ENCODE measurements at regions not wholly inside any gene's neighbourhood (a gene's known extent, or its start where the extent isn't known, plus 50 kb on each side); places are given as distances from the start of the nearest gene placed in this dataset.
"Not testable (repeated sequence)": the region's sequence is repeated elsewhere in the genome, so short reads cannot be mapped to it uniquely, and the experiment has no call there.

- intact Hi-C loops (cut with DNase I); H3K4me3 ChIP-seq (ENCODE audit: low read length in 2 of 2); H3K4me1 ChIP-seq (ENCODE audit: control insufficient read depth in 1 of 2, insufficient read depth in 2 of 2, low read length in 2 of 2); H3K9me3 ChIP-seq (ENCODE audit: control insufficient read depth, low read length); H3K36me3 ChIP-seq (ENCODE audit: control insufficient read depth in 1 of 2, insufficient read depth in 2 of 2, low read length in 1 of 2); ATAC-seq (ENCODE audit: low FRiP score); H3K27me3 ChIP-seq (ENCODE audit: control insufficient read depth in 1 of 2, insufficient read depth in 2 of 2, low read length in 1 of 2); DNase-seq; H3K27ac ChIP-seq (ENCODE audit: low read depth in 1 of 2, low read length in 2 of 2): not testable (repeated sequence)
- 89 to 100% methylated on average over 1 of the region's 1 CpG for WGBS, 2 donors
Measured at GRCh38 chr7:118449030-118449429, 224.5 kb downstream of the ANKRD7 start.

- Histone ChIP-seq H3K4me1 (ENCODE audit: control insufficient read depth in 1 of 2, insufficient read depth in 2 of 2, low read length in 2 of 2) (no peaks in the 10 kb centered on the region), H3K9me3 (ENCODE audit: control insufficient read depth, low read length) (no peaks in the 10 kb centered on the region), H3K4me3 (ENCODE audit: low read length in 2 of 2) (no peak overlapping the region), H3K27me3 (ENCODE audit: control insufficient read depth in 1 of 2, insufficient read depth in 2 of 2, low read length in 1 of 2) (no peaks in the 10 kb centered on the region), H3K27ac (ENCODE audit: low read depth in 1 of 2, low read length in 2 of 2) (no peak overlapping the region), H3K36me3 (ENCODE audit: control insufficient read depth in 1 of 2, insufficient read depth in 2 of 2, low read length in 1 of 2) (no peaks in the 10 kb centered on the region)
- no peak for ATAC-seq (ENCODE audit: low FRiP score)
- DNase-seq, result no peak
- intact Hi-C loops (cut with DNase I), result no loop called here
- WGBS, 2 donors, result 54 to 76% methylated on average over 2 of the region's 2 CpGs
Measured at GRCh38 chr7:118449797-118450567, 225.5 kb downstream of the ANKRD7 start.

GRCh38 chr7:118452128-118452527 is 227.6 kb downstream of the ANKRD7 start:
- Histone ChIP-seq H3K27me3 (ENCODE audit: control insufficient read depth in 1 of 2, insufficient read depth in 2 of 2, low read length in 1 of 2) (no peaks in the 10 kb centered on the region), H3K27ac (ENCODE audit: low read depth in 1 of 2, low read length in 2 of 2) (no peak overlapping the region), H3K4me3 (ENCODE audit: low read length in 2 of 2) (no peak overlapping the region), H3K36me3 (ENCODE audit: control insufficient read depth in 1 of 2, insufficient read depth in 2 of 2, low read length in 1 of 2) (no peaks in the 10 kb centered on the region), H3K9me3 (ENCODE audit: control insufficient read depth, low read length) (no peaks in the 10 kb centered on the region), H3K4me1 (ENCODE audit: control insufficient read depth in 1 of 2, insufficient read depth in 2 of 2, low read length in 2 of 2) (no peaks in the 10 kb centered on the region)
- DNase-seq, result no peak
- ATAC-seq (ENCODE audit: low FRiP score), result no peak
- intact Hi-C loops (cut with DNase I), result no loop called here

- no peak for DNase-seq
- Histone ChIP-seq H3K36me3 (ENCODE audit: control insufficient read depth in 1 of 2, insufficient read depth in 2 of 2, low read length in 1 of 2) (no peaks in the 10 kb centered on the region), H3K27me3 (ENCODE audit: control insufficient read depth in 1 of 2, insufficient read depth in 2 of 2, low read length in 1 of 2) (no peaks in the 10 kb centered on the region), H3K4me3 (ENCODE audit: low read length in 2 of 2) (no peak overlapping the region), H3K4me1 (ENCODE audit: control insufficient read depth in 1 of 2, insufficient read depth in 2 of 2, low read length in 2 of 2) (no peaks in the 10 kb centered on the region), H3K27ac (ENCODE audit: low read depth in 1 of 2, low read length in 2 of 2) (no peak overlapping the region), H3K9me3 (ENCODE audit: control insufficient read depth, low read length) (no peaks in the 10 kb centered on the region)
- intact Hi-C loops (cut with DNase I), result no loop called here
- WGBS, 2 donors, result 42 to 43% methylated on average over 2 of the region's 2 CpGs
- ATAC-seq (ENCODE audit: low FRiP score), result no peak
Measured at GRCh38 chr7:118467381-118467780, 242.9 kb downstream of the ANKRD7 start.

- WGBS, 2 donors, result 84 to 89% methylated on average over 3 of the region's 3 CpGs
- H3K4me3 ChIP-seq (ENCODE audit: low read length in 2 of 2), result no peak overlapping the region
- no peaks in the 10 kb centered on the region for H3K4me1 ChIP-seq (ENCODE audit: control insufficient read depth in 1 of 2, insufficient read depth in 2 of 2, low read length in 2 of 2)
- no peaks in the 10 kb centered on the region for H3K9me3 ChIP-seq (ENCODE audit: control insufficient read depth, low read length)
- H3K27me3 ChIP-seq (ENCODE audit: control insufficient read depth in 1 of 2, insufficient read depth in 2 of 2, low read length in 1 of 2), result no peaks in the 10 kb centered on the region
- intact Hi-C loops (cut with DNase I), result no loop called here
- no peak for ATAC-seq (ENCODE audit: low FRiP score)
- no peak overlapping the region for H3K27ac ChIP-seq (ENCODE audit: low read depth in 1 of 2, low read length in 2 of 2)
- no peaks in the 10 kb centered on the region for H3K36me3 ChIP-seq (ENCODE audit: control insufficient read depth in 1 of 2, insufficient read depth in 2 of 2, low read length in 1 of 2)
- no peak for DNase-seq
Measured at GRCh38 chr7:118472581-118472980, 248.1 kb downstream of the ANKRD7 start.

GRCh38 chr7:118473271-118473670 is 248.8 kb downstream of the ANKRD7 start:
- intact Hi-C loops (cut with DNase I), result no loop called here
- WGBS, 2 donors, result 51 to 59% methylated on average over 5 of the region's 5 CpGs
- DNase-seq, result no peak
- no peak overlapping the region for H3K27ac ChIP-seq (ENCODE audit: low read depth in 1 of 2, low read length in 2 of 2)
- no peaks in the 10 kb centered on the region for H3K4me1 ChIP-seq (ENCODE audit: control insufficient read depth in 1 of 2, insufficient read depth in 2 of 2, low read length in 2 of 2)
- H3K36me3 ChIP-seq (ENCODE audit: control insufficient read depth in 1 of 2, insufficient read depth in 2 of 2, low read length in 1 of 2), result no peaks in the 10 kb centered on the region
- no peaks in the 10 kb centered on the region for H3K9me3 ChIP-seq (ENCODE audit: control insufficient read depth, low read length)
- H3K4me3 ChIP-seq (ENCODE audit: low read length in 2 of 2), result no peak overlapping the region
- no peak for ATAC-seq (ENCODE audit: low FRiP score)
- no peaks in the 10 kb centered on the region for H3K27me3 ChIP-seq (ENCODE audit: control insufficient read depth in 1 of 2, insufficient read depth in 2 of 2, low read length in 1 of 2)

- intact Hi-C loops (cut with DNase I), result no loop called here
- DNase-seq (no peak), ATAC-seq (ENCODE audit: low FRiP score) (no peak)
- H3K4me3 ChIP-seq (ENCODE audit: low read length in 2 of 2), result no peak overlapping the region
- no peak overlapping the region for H3K27ac ChIP-seq (ENCODE audit: low read depth in 1 of 2, low read length in 2 of 2)
- H3K9me3 ChIP-seq (ENCODE audit: control insufficient read depth, low read length), result no peaks in the 10 kb centered on the region
- H3K4me1 ChIP-seq (ENCODE audit: control insufficient read depth in 1 of 2, insufficient read depth in 2 of 2, low read length in 2 of 2), result no peaks in the 10 kb centered on the region
- no peaks in the 10 kb centered on the region for H3K36me3 ChIP-seq (ENCODE audit: control insufficient read depth in 1 of 2, insufficient read depth in 2 of 2, low read length in 1 of 2)
- 69 to 70% methylated on average over 2 of the region's 2 CpGs for WGBS, 2 donors
- H3K27me3 ChIP-seq (ENCODE audit: control insufficient read depth in 1 of 2, insufficient read depth in 2 of 2, low read length in 1 of 2), result no peaks in the 10 kb centered on the region
Measured at GRCh38 chr7:118476036-118476435, 251.5 kb downstream of the ANKRD7 start.

- no peak overlapping the region for H3K4me3 ChIP-seq (ENCODE audit: low read length in 2 of 2)
- 80 to 85% methylated on average over 3 of the region's 3 CpGs for WGBS, 2 donors
- no peak for DNase-seq
- H3K4me1 ChIP-seq (ENCODE audit: control insufficient read depth in 1 of 2, insufficient read depth in 2 of 2, low read length in 2 of 2), result no peaks in the 10 kb centered on the region
- H3K9me3 ChIP-seq (ENCODE audit: control insufficient read depth, low read length), result no peaks in the 10 kb centered on the region
- H3K36me3 ChIP-seq (ENCODE audit: control insufficient read depth in 1 of 2, insufficient read depth in 2 of 2, low read length in 1 of 2), result no peaks in the 10 kb centered on the region
- intact Hi-C loops (cut with DNase I), result no loop called here
- no peaks in the 10 kb centered on the region for H3K27me3 ChIP-seq (ENCODE audit: control insufficient read depth in 1 of 2, insufficient read depth in 2 of 2, low read length in 1 of 2)
- H3K27ac ChIP-seq (ENCODE audit: low read depth in 1 of 2, low read length in 2 of 2), result no peak overlapping the region
- ATAC-seq (ENCODE audit: low FRiP score), result no peak
Measured at GRCh38 chr7:118477036-118477435, 252.5 kb downstream of the ANKRD7 start.

- Histone ChIP-seq H3K27me3 (ENCODE audit: control insufficient read depth in 1 of 2, insufficient read depth in 2 of 2, low read length in 1 of 2) (no peaks in the 10 kb centered on the region), H3K4me3 (ENCODE audit: low read length in 2 of 2) (no peak overlapping the region), H3K36me3 (ENCODE audit: control insufficient read depth in 1 of 2, insufficient read depth in 2 of 2, low read length in 1 of 2) (no peaks in the 10 kb centered on the region), H3K27ac (ENCODE audit: low read depth in 1 of 2, low read length in 2 of 2) (no peak overlapping the region), H3K4me1 (ENCODE audit: control insufficient read depth in 1 of 2, insufficient read depth in 2 of 2, low read length in 2 of 2) (no peaks in the 10 kb centered on the region), H3K9me3 (ENCODE audit: control insufficient read depth, low read length) (no peaks in the 10 kb centered on the region)
- DNase-seq (no peak), ATAC-seq (ENCODE audit: low FRiP score) (no peak)
- 90% methylated on average over 4 of the region's 4 CpGs for WGBS, 2 donors
- intact Hi-C loops (cut with DNase I), result no loop called here
Measured at GRCh38 chr7:118478236-118478635, 253.7 kb downstream of the ANKRD7 start.

Data from aorta (tissue), 5 donors.